Effector memory CD4-positive, alpha-beta T cell (primary cell): ENCODE measurements at regions not wholly inside any gene's neighbourhood (a gene's known extent, or its start where the extent isn't known, plus 50 kb on each side); places are given as distances from the start of the nearest gene placed in this dataset.

ENCODE experiments used
- DNase-seq, 3 donors: peaks; one replicate each; pipeline ENCODE4 v3.0.0-alpha.2; 2020
- H3K27ac ChIP-seq: 2 replicates; pipeline ENCODE4 v1.7.0; 2013; ENCODE audit warnings: mild to moderate bottlenecking, low read length, moderate library complexity; ENCODE audit not compliant: insufficient read depth, poor library complexity, severe bottlenecking
- H3K27me3 ChIP-seq: replicated peaks from 2 replicates; pipeline ENCODE4 v1.7.0; 2013; ENCODE audit warnings: mild to moderate bottlenecking, low read length; ENCODE audit not compliant: insufficient read depth, control insufficient read depth, poor library complexity, severe bottlenecking
- H3K36me3 ChIP-seq: 2 replicates; pipeline ENCODE4 v1.7.0; 2013; ENCODE audit warnings: mild to moderate bottlenecking, low read length, moderate library complexity; ENCODE audit not compliant: control insufficient read depth, insufficient read depth
- H3K4me1 ChIP-seq: 2 replicates; pipeline ENCODE4 v1.7.0; 2013; ENCODE audit warnings: low read length, mild to moderate bottlenecking; ENCODE audit not compliant: control insufficient read depth, insufficient read depth, poor library complexity, severe bottlenecking
- H3K4me3 ChIP-seq: 2 replicates; pipeline ENCODE4 v1.7.0; 2013; ENCODE audit warnings: low read length, low read depth, mild to moderate bottlenecking; ENCODE audit not compliant: insufficient read depth, poor library complexity, severe bottlenecking
- H3K9me3 ChIP-seq: 2 replicates; pipeline ENCODE4 v1.7.0; 2013; ENCODE audit warnings: mild to moderate bottlenecking, low read length, moderate library complexity; ENCODE audit not compliant: control insufficient read depth

- no peak overlapping the region for H3K27ac ChIP-seq
- no peaks in the 10 kb centered on the region for H3K4me1 ChIP-seq
- H3K27me3 ChIP-seq, result no peaks in the 10 kb centered on the region
- DNase-seq, result no peak
- no peaks in the 10 kb centered on the region for H3K36me3 ChIP-seq
- no peaks in the 10 kb centered on the region for H3K9me3 ChIP-seq
- H3K4me3 ChIP-seq, result no peak overlapping the region
Observed at GRCh38 chr2:236816197-236817170, 246.9 kb downstream of the ACKR3 start.

- no peaks in the 10 kb centered on the region for H3K9me3 ChIP-seq
- no peaks in the 10 kb centered on the region for H3K36me3 ChIP-seq
- no peaks in the 10 kb centered on the region for H3K4me1 ChIP-seq
- no peaks in the 10 kb centered on the region for H3K27me3 ChIP-seq
- no peak for DNase-seq
- H3K27ac ChIP-seq, result no peak overlapping the region
- H3K4me3 ChIP-seq, result no peak overlapping the region
Observed at GRCh38 chr2:236818281-236819045, 248.8 kb downstream of the ACKR3 start.

- H3K27me3 ChIP-seq, result no peaks in the 10 kb centered on the region
- H3K27ac ChIP-seq, result no peak overlapping the region
- no peak for DNase-seq
- no peaks in the 10 kb centered on the region for H3K9me3 ChIP-seq
- H3K36me3 ChIP-seq, result no peaks in the 10 kb centered on the region
- H3K4me3 ChIP-seq, result no peak overlapping the region
- no peaks in the 10 kb centered on the region for H3K4me1 ChIP-seq
Observed at GRCh38 chr2:236819275-236820002, 249.8 kb downstream of the ACKR3 start.

- Histone ChIP-seq H3K27ac (no peak overlapping the region), H3K36me3 (no peaks in the 10 kb centered on the region), H3K4me3 (no peak overlapping the region), H3K9me3 (no peaks in the 10 kb centered on the region), H3K27me3 (no peaks in the 10 kb centered on the region), H3K4me1 (no peaks in the 10 kb centered on the region)
- DNase-seq, result no peak
Observed at GRCh38 chr2:236820763-236821344, 251.2 kb downstream of the ACKR3 start.

- Histone ChIP-seq H3K27ac (no peak overlapping the region), H3K27me3 (no peaks in the 10 kb centered on the region), H3K9me3 (no peaks in the 10 kb centered on the region), H3K4me1 (no peaks in the 10 kb centered on the region), H3K36me3 (no peaks in the 10 kb centered on the region), H3K4me3 (no peak overlapping the region)
- DNase-seq, result no peak
Observed at GRCh38 chr2:236823041-236823629, 253.5 kb downstream of the ACKR3 start.

GRCh38 chr2:236823963-236824362, 254.3 kb downstream of the ACKR3 start:
- no peaks in the 10 kb centered on the region for H3K9me3 ChIP-seq
- H3K27me3 ChIP-seq, result no peaks in the 10 kb centered on the region
- H3K27ac ChIP-seq, result no peak overlapping the region
- no peak for DNase-seq
- H3K4me1 ChIP-seq, result no peaks in the 10 kb centered on the region
- no peaks in the 10 kb centered on the region for H3K36me3 ChIP-seq
- H3K4me3 ChIP-seq, result no peak overlapping the region

GRCh38 chr2:236824836-236825235, 255.2 kb downstream of the ACKR3 start:
- no peak overlapping the region for H3K27ac ChIP-seq
- no peaks in the 10 kb centered on the region for H3K9me3 ChIP-seq
- H3K4me3 ChIP-seq, result no peak overlapping the region
- no peaks in the 10 kb centered on the region for H3K27me3 ChIP-seq
- DNase-seq, result no peak
- no peaks in the 10 kb centered on the region for H3K4me1 ChIP-seq
- H3K36me3 ChIP-seq, result no peaks in the 10 kb centered on the region

GRCh38 chr2:236825989-236826510, 256.4 kb downstream of the ACKR3 start:
- DNase-seq, result no peak
- no peaks in the 10 kb centered on the region for H3K9me3 ChIP-seq
- no peak overlapping the region for H3K27ac ChIP-seq
- no peaks in the 10 kb centered on the region for H3K4me1 ChIP-seq
- no peaks in the 10 kb centered on the region for H3K36me3 ChIP-seq
- no peak overlapping the region for H3K4me3 ChIP-seq
- no peaks in the 10 kb centered on the region for H3K27me3 ChIP-seq

GRCh38 chr2:236826606-236827156, 257.1 kb downstream of the ACKR3 start:
- no peaks in the 10 kb centered on the region for H3K27me3 ChIP-seq
- H3K27ac ChIP-seq, result no peak overlapping the region
- no peak for DNase-seq
- H3K4me3 ChIP-seq, result no peak overlapping the region
- H3K4me1 ChIP-seq, result no peaks in the 10 kb centered on the region
- no peaks in the 10 kb centered on the region for H3K36me3 ChIP-seq
- no peaks in the 10 kb centered on the region for H3K9me3 ChIP-seq
